Ectodermal cell (in vitro differentiated cells): ENCODE measurements at regions not wholly inside any gene's neighbourhood (a gene's known extent, or its start where the extent isn't known, plus 50 kb on each side); places are given as distances from the start of the nearest gene placed in this dataset.

ENCODE experiments used
- H3K27ac ChIP-seq: 2 replicates; pipeline ENCODE4 v1.7.0; 2013; ENCODE audit warnings: mild to moderate bottlenecking, low read depth, low read length; ENCODE audit not compliant: insufficient read depth, poor library complexity, severe bottlenecking
- H3K27me3 ChIP-seq: 2 replicates; pipeline ENCODE4 v1.7.0; 2013; ENCODE audit warnings: mild to moderate bottlenecking, low read length; ENCODE audit not compliant: insufficient read depth, control insufficient read depth, poor library complexity, severe bottlenecking
- H3K36me3 ChIP-seq: one replicate; pipeline ENCODE4 v1.7.0; 2013; ENCODE audit warnings: low read length; ENCODE audit not compliant: control insufficient read depth, insufficient read depth
- H3K4me1 ChIP-seq: one replicate; pipeline ENCODE4 v1.7.0; 2013; ENCODE audit warnings: low read length; ENCODE audit not compliant: control insufficient read depth, insufficient read depth
- H3K4me3 ChIP-seq: 2 replicates; pipeline ENCODE4 v1.7.0; 2013; ENCODE audit warnings: low read depth, low read length, control low read depth; ENCODE audit not compliant: insufficient read depth
- H3K9me3 ChIP-seq: 2 replicates; pipeline ENCODE4 v1.7.0; 2013; ENCODE audit warnings: mild to moderate bottlenecking, low read length, moderate library complexity; ENCODE audit not compliant: control insufficient read depth
- WGBS, 2 experiments: methylation state at CpG; one replicate each; pipeline ENCODE4 v1.1.7; 2013; ENCODE audit warnings: missing lambda C conversion rate in 2 of 2; 5-methylcytosine and 5-hydroxymethylcytosine counted together

DNA sequence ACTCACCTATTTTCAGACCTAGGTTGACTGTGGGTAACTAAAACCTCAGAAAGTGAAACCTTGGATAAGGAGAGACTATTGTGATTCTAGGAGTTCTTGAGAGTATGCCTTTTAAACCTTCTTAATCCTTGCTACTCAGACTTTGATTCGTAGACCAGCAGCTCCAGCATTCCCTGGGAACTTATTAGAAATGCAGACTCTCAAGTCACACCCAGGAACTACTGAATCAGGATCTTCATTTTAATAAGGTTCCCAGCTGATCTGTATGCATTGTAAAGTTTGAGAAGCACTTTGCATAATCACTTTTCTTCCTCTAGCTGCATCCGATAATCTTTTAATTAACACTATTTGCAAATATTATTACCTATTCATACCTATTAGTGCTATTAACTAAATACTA lies 480.3 kb upstream of the KCNMB2 start:
- no peaks in the 10 kb centered on the region for H3K27me3 ChIP-seq
- H3K4me1 ChIP-seq, result no peaks in the 10 kb centered on the region
- no peak overlapping the region for H3K27ac ChIP-seq
- no peak overlapping the region for H3K4me3 ChIP-seq
- H3K36me3 ChIP-seq, result no peaks in the 10 kb centered on the region
- 90 to 96% methylated on average over 2 of the region's 2 CpGs for WGBS, 2 experiments
- H3K9me3 ChIP-seq, result no peaks in the 10 kb centered on the region

DNA sequence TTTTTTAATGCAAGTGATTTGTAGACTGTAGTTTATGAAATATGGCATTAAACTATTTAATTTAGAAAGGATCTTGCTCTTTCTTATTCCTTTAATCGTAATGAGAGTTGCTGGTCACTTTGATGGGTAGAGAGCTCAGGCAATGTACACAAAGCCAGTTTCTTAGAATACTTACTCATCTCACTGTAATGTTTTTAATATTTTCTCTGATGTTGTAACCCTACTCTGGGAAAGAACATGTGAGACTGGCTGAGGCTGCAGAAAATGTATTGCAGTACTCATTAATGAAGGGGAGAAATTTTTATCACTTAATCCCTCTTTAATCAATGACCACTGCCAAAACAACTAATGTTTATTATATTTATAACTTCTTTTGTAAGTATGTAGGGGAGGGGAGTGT lies 479.4 kb upstream of the KCNMB2 start:
- no peaks in the 10 kb centered on the region for H3K27me3 ChIP-seq
- 90% methylated on average over 1 of the region's 1 CpG; no CpG with 5 or more reads in 1 of the 2 experiments for WGBS, 2 experiments
- no peaks in the 10 kb centered on the region for H3K4me1 ChIP-seq
- H3K36me3 ChIP-seq, result no peaks in the 10 kb centered on the region
- H3K4me3 ChIP-seq, result no peak overlapping the region
- no peak overlapping the region for H3K27ac ChIP-seq
- H3K9me3 ChIP-seq, result no peaks in the 10 kb centered on the region

DNA sequence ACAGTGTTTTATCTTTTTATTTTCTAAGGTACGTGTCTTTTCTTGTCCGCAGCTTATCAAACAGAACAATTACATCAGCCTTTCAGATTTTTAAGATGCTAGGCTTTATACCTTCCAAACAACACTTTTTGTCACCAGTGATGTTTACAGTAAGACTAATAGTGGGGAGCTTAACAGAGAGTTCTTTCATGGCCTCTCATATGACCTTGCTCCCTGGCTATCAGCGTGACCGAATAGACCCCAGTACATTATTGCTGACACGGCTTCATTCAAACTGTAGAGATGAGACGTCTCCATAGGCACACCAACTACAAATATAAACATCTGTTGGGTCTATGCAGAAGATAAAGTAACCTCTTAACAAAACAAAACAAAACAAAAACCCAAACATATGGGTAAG lies 477.6 kb upstream of the KCNMB2 start:
- WGBS, 2 experiments, result 85 to 96% methylated on average over 6 of the region's 6 CpGs
- Histone ChIP-seq H3K4me1 (no peaks in the 10 kb centered on the region), H3K27me3 (no peaks in the 10 kb centered on the region), H3K9me3 (no peaks in the 10 kb centered on the region), H3K36me3 (no peaks in the 10 kb centered on the region), H3K4me3 (no peak overlapping the region), H3K27ac (no peak overlapping the region)

DNA sequence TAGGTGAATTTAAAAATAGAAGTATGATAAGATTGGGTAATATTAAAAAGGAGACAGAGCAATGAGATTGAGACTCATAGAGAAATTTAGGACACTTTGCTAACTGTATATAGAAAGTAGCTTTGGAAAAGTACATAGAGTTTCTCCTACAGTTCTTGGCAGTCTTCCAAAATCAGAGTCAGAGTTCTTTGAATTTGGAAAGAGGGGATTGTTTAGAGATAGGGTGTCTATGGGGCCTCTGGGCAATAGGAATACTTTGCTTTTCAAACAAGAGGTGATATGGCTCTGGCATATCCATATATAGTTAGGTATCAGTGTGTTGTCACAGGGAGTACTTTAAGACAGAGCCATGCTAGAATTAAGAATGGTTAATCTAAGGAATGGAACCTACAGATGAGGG lies 477.1 kb upstream of the KCNMB2 start:
- H3K9me3 ChIP-seq, result no peaks in the 10 kb centered on the region
- no peaks in the 10 kb centered on the region for H3K36me3 ChIP-seq
- H3K27me3 ChIP-seq, result no peaks in the 10 kb centered on the region
- no peaks in the 10 kb centered on the region for H3K4me1 ChIP-seq
- H3K27ac ChIP-seq, result no peak overlapping the region
- H3K4me3 ChIP-seq, result no peak overlapping the region

DNA sequence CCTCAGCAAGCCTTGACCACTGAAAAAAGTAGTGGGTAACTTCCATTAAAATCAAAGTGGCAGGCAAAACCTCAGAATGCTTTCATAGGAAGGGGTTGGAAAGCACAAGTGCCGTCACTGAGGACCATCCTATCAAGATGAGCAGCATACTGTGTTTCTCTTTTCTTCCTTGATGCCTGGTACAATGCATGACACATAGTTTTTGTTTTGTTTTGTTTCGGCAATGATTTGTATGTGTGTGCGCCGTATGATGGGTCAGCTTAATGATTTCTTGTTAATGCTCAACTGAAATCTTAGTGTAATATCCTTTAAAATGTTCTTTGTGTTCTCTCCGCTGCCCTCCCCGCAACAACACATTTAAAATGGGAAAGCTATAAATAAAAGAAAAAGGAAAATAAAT lies 476.4 kb upstream of the KCNMB2 start:
- Histone ChIP-seq H3K27ac (no peak overlapping the region), H3K36me3 (no peaks in the 10 kb centered on the region), H3K27me3 (no peaks in the 10 kb centered on the region), H3K9me3 (no peaks in the 10 kb centered on the region), H3K4me3 (no peak overlapping the region), H3K4me1 (no peaks in the 10 kb centered on the region)
- 91 to 98% methylated on average over 4 to 6 of the region's 6 CpGs for WGBS, 2 experiments

DNA sequence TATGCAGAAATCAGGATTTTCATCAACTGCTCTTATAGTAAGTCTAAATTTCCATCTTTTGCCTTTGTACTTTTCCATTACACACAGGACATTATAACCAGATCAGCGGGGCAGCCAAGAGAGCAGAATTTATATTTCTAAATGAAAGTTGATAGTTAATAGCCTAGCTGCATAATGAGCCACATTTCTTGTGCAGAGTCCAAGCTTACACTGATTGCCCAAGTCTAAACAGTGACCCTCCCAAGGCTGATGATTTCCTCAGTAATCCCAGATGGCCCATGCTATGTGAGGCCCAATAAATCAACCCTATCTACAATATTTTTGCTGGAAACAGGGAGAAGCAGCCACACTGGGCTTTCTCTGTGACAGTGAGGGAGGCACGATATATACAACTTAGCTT lies 475.8 kb upstream of the KCNMB2 start:
- no peak overlapping the region for H3K27ac ChIP-seq
- no peaks in the 10 kb centered on the region for H3K9me3 ChIP-seq
- no peaks in the 10 kb centered on the region for H3K27me3 ChIP-seq
- H3K4me3 ChIP-seq, result no peak overlapping the region
- no peaks in the 10 kb centered on the region for H3K4me1 ChIP-seq
- no peaks in the 10 kb centered on the region for H3K36me3 ChIP-seq
- WGBS, 2 experiments, result 100% methylated on average over 1 to 2 of the region's 2 CpGs

DNA sequence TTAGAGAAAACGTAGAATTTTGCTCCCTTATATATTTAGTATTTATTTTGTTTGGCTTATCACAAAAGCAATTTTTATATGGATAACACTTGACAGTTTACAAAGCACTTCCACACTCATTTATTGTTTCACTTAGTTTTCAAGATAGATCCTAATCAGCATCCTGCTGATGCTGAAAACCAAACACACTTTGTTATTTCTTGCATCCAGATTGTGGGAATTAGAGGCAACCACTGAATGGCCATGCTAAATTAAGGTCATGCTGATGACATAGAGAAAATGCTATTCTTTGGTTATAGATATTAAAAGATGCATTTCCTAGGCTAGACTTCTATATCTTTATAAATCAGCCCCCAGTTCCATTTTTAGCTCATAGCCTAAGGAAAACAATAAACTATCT lies 474.1 kb upstream of the KCNMB2 start:
- Histone ChIP-seq H3K4me3 (no peak overlapping the region), H3K4me1 (no peaks in the 10 kb centered on the region), H3K27me3 (no peaks in the 10 kb centered on the region), H3K9me3 (no peaks in the 10 kb centered on the region), H3K36me3 (no peaks in the 10 kb centered on the region), H3K27ac (no peak overlapping the region)
- no CpG with 5 or more reads among the region's 1 CpG for WGBS, 2 experiments

DNA sequence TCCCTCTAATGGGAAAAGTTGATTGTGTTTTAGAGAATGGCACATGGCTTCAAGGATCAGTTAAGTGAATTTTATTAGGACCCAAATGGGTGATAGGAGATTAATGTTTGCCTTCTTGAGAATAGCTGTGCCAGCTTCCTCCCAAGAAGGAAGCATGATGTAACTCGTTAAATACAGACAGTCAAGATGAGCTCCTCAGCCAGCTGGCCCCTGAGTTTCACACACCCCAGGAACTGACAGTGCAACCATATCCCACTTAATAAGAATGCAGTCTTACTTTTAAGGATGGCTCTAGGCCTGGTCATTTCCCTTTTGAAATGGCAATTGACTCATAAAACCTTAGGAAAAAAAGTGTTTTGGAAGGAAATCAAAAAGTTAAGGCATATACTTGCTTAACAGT lies 472.8 kb upstream of the KCNMB2 start:
- no peak overlapping the region for H3K4me3 ChIP-seq
- H3K36me3 ChIP-seq, result no peaks in the 10 kb centered on the region
- no peaks in the 10 kb centered on the region for H3K4me1 ChIP-seq
- H3K9me3 ChIP-seq, result no peaks in the 10 kb centered on the region
- WGBS, 2 experiments, result 77 to 84% methylated on average over 1 of the region's 1 CpG
- no peak overlapping the region for H3K27ac ChIP-seq
- no peaks in the 10 kb centered on the region for H3K27me3 ChIP-seq

DNA sequence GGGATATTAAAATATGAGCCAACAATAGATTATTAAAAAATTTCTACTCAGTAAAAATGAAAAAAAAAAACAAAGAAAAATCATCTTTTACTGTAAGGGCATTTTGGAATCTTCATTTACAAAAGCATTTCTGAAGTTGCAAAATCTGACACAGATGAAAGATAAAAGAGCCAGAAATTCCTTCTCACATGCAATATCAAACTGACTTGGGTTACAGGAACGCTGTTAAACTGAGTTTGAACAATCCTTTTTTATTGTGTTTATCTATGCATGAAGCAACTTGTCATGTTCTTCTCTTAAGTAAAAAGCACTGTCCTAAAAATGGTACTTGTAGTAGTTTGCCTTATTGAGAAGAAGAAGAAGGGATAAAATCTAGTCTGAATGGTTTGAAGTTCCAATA lies 468.5 kb upstream of the KCNMB2 start:
- Histone ChIP-seq H3K4me3 (no peak overlapping the region), H3K36me3 (no peaks in the 10 kb centered on the region), H3K9me3 (no peaks in the 10 kb centered on the region), H3K4me1 (no peaks in the 10 kb centered on the region), H3K27ac (no peak overlapping the region), H3K27me3 (no peaks in the 10 kb centered on the region)
- 88% methylated on average over 1 of the region's 1 CpG for WGBS, 2 experiments

DNA sequence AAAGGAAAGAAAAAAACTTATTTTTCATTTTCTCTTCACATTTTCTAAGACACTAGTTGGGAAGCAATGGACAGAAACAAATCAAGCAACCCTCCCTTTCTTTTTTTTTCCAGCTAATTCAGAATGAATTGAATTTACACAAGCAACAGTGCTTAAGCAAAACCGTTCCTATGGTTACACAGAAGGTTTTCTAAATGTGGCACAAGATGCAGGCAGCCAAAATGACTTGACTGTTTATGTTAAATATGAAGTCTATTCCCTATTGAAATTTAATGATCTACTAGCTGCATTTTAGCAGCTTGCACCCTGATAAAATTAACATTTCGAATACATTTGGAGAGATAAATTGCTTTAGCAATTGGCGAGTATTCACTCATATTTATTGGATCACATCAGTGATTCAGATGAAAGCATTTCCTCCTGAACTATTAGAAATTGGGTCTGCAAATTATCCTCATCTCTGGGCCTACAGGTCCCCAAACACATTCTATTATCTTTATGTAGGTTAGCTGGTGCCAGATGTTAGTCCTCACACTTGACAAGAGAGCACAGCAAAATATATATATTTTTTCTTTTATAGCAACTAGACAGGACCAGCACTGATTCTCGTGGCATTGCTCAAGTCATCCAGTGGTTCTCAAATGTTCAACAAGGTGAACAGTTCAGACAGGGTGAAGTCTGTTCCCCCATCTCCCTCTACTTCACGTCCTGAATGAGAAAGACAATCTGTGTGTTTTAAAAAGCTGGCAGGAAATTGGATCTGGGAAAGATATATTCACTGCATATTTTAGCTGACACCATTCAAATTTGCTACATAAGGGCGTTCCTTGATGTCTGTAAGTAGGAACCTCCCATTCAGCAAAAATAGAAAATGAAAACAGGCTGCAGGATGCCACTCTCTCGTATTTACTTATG lies 463.6 kb upstream of the KCNMB2 start:
- 93 to 96% methylated on average over 4 to 6 of the region's 7 CpGs for WGBS, 2 experiments
- H3K36me3 ChIP-seq, result no peaks in the 10 kb centered on the region
- no peaks in the 10 kb centered on the region for H3K9me3 ChIP-seq
- H3K27ac ChIP-seq, result no peak overlapping the region
- H3K4me3 ChIP-seq, result no peak overlapping the region
- no peaks in the 10 kb centered on the region for H3K4me1 ChIP-seq
- no peaks in the 10 kb centered on the region for H3K27me3 ChIP-seq
